ENCODE measurements at regions not wholly inside any gene's neighbourhood (a gene's known extent, or its start where the extent isn't known, plus 50 kb on each side); places are given as distances from the start of the nearest gene placed in this dataset.

DNA sequence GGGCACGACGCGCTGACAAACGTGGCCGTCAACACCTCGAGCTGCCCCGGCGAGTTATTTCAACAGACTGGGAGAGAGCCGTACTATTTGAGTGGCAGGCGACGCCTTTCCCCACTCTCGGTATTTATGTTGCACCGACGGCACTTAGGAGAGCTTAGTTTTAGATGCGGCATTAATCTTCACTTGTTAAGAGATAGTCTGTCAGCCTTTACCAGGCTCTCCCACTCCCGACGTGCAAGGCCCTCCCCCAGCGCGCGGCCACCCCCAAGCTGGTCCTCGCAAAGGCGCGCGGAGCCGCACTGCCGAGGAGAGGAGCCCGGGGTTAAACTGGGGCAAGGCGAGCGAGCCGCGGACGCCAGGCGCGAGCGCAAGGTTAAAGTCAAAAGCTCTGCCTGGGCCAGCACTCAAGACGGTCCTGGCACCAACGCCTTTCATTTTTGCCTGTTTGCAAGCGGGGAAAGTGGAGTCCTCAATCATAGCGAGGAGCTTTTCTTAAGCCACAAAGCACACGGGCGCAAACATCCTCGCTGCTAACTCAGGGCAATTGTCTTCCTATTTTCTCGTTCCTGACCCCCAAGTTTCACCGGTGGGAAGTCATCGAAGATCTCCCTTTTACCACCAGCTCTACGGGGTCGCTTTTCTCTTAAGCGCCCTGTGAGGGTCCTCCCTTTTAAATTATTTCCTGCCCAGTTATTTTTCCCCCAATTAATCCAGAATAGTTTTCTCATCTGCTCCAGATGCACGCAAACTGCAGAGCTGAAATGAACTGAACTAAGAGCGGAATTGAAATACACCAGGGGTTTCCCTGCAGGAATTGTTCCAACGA is 86.6 kb downstream of the NR2F2 start:
- TF ChIP-seq ELF4 (IDR thresholded peaks at IDR 0.05): no peak
- TF ChIP-seq, protein P1, sequence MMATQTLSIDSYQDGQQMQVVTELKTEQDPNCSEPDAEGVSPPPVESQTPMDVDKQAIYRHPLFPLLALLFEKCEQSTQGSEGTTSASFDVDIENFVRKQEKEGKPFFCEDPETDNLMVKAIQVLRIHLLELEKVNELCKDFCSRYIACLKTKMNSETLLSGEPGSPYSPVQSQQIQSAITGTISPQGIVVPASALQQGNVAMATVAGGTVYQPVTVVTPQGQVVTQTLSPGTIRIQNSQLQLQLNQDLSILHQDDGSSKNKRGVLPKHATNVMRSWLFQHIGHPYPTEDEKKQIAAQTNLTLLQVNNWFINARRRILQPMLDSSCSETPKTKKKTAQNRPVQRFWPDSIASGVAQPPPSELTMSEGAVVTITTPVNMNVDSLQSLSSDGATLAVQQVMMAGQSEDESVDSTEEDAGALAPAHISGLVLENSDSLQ (IDR thresholded peaks at IDR 0.05): peak; percentile 48
- ChIA-PET POLR2A (interaction anchor here (1.5 kb wide), 1 partner anchor 57 kb away, joined by 6 read pairs; no protein-coding TSS in a partner anchor), CTCF (interaction anchor here (0.5 to 0.6 kb wide), 2 partner anchors 24 to 331 kb away, joined by 3 read pairs; no protein-coding TSS in a partner anchor)
- DNase-seq (ENCODE audit: extremely low spot score): no peak

DNA sequence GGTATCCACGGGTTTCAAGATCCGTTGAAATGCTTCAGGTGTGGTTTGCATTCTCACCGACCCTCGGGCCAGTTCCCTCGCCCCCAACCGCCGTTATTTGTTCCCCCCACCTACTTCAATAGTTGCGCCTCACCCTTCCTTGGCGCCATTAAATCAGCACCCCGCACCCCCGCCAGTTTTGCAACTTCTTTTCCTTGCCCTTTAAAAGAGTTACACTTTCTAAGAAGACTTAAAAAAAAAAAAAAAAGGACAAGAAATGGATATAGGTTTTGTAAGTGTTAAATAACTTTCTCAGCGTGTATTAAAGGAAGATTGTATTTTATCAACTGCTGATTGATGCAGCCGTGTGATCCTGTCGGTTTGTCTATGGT is 87.2 kb downstream of the NR2F2 start:
- TF ChIP-seq L3MBTL2 (conservative IDR thresholded peaks at IDR 0.05): no peak
- TF ChIP-seq ARNT (IDR thresholded peaks at IDR 0.05): no peak
- TF ChIP-seq TARDBP (IDR thresholded peaks at IDR 0.05): no peak
- TF ChIP-seq BHLHE40 (IDR thresholded peaks at IDR 0.05; ENCODE audit: borderline replicate concordance): no peak
- no peak for TF ChIP-seq SP1 (IDR thresholded peaks at IDR 0.05)
- TF ChIP-seq CTBP1 (IDR thresholded peaks at IDR 0.05; ENCODE audit: borderline replicate concordance): no peak
- TF ChIP-seq, protein P1 (IDR thresholded peaks at IDR 0.05): no peak
- no peak for TF ChIP-seq FOXA1 (IDR thresholded peaks at IDR 0.05)
- no peak for TF ChIP-seq ELF4 (IDR thresholded peaks at IDR 0.05)
- no peak for TF ChIP-seq LEF1 (IDR thresholded peaks at IDR 0.05; ENCODE audit: borderline replicate concordance)
- TF ChIP-seq SUZ12 (IDR thresholded peaks at IDR 0.05): no peak
- ChIA-PET POLR2A (interaction anchor here (1.5 kb wide), 1 partner anchor 57 kb away, joined by 6 read pairs; no protein-coding TSS in a partner anchor), CTCF (interaction anchor here (0.6 kb wide), 1 partner anchor 332 kb away, joined by 3 read pairs; no protein-coding TSS in a partner anchor)
- no peak for DNase-seq (ENCODE audit: extremely low spot score)

DNA sequence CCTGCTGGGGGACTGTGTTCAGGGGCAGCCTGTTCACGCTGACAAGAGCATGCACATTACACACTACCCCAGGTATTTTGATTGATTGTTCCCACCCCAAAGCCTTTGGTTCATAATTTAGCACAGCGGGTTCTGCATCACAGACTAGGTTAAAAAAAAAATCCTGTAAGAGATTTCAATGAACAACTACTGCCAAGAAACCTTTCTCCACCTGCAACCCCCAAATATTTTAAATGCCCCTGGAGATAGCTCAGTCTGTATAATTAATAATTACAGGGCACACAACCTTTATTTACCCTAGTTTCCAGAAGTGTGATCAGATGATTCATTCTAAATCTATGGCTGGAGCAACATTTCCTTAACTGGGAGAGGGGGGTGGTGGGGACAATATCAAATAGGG is 87.6 kb downstream of the NR2F2 start:
- ChIA-PET POLR2A (no interaction called here), CTCF (no interaction called here)
- TF ChIP-seq, protein P1 (IDR thresholded peaks at IDR 0.05): 0 out of 2 replicates have a peak, but pooled peaks have one; percentile 19
- TF ChIP-seq FOXM1 (IDR thresholded peaks at IDR 0.05; ENCODE audit: borderline replicate concordance): no peak
- DNase-seq (ENCODE audit: extremely low spot score): no peak

DNA sequence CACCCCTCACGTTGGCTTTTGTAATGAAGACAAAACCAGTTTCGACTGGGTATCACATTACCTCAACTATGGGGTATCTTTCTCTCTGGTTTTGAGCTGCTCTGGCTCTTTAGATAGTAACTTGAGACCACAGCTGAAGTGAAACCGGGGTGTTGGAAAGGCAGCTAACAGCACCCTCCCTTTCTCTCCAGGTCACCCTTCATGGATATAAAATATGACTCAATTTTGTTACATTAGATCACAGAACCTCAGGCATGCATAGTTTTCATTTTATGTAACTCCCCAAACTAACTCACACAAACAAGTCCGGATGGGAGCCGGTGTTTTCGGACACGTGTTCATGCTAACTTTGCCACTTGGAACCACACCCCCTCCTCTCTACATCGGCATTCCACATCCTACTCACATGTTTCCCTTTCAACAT is 90.7 kb downstream of the NR2F2 start:
- ChIA-PET CTCF (no interaction called here), POLR2A (interaction anchor here (0.7 to 2.1 kb wide), 3 partner anchors 61 to 86 kb away, joined by 3 to 15 read pairs (median 4); no protein-coding TSS in a partner anchor)
- TF ChIP-seq NFRKB (IDR thresholded peaks at IDR 0.05) (no peak), HDGF (IDR thresholded peaks at IDR 0.05; ENCODE audit: borderline replicate concordance) (no peak), SP1 (IDR thresholded peaks at IDR 0.05) (no peak), FOXA1 (IDR thresholded peaks at IDR 0.05) (no peak), BHLHE40 (IDR thresholded peaks at IDR 0.05; ENCODE audit: borderline replicate concordance) (no peak), FOXK2 (IDR thresholded peaks at IDR 0.05) (no peak), CTBP1 (IDR thresholded peaks at IDR 0.05; ENCODE audit: borderline replicate concordance) (no peak), ELF4 (IDR thresholded peaks at IDR 0.05) (no peak), ZNF384 (IDR thresholded peaks at IDR 0.05) (no peak), ARNT (IDR thresholded peaks at IDR 0.05) (no peak)
- no peak for DNase-seq (ENCODE audit: extremely low spot score)

DNA sequence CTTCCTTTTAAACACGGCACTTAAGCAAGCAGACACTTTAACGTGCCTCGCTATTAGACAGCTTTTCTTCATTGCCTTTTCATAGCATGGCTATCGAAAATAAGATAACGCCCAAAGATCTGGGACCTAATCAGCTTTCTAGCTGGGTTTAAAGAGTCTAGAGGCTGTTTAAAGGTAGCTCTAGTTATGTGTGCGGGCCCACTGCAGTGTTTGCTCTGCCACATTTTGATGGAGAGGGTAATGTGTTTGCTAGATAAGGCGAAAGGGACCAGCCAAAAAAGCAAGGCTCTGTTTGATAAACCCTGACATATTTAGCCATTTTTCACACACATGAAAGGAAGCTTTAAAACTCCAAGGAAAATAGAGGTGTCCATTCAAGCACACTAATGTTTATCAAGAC is 91.6 kb downstream of the NR2F2 start:
- TF ChIP-seq ELF4 (IDR thresholded peaks at IDR 0.05) (no peak), FOXA1 (IDR thresholded peaks at IDR 0.05) (no peak), LEF1 (IDR thresholded peaks at IDR 0.05; ENCODE audit: borderline replicate concordance) (no peak), SUZ12 (IDR thresholded peaks at IDR 0.05) (no peak), HDGF (IDR thresholded peaks at IDR 0.05; ENCODE audit: borderline replicate concordance) (no peak), ARNT (IDR thresholded peaks at IDR 0.05) (no peak), ZNF384 (IDR thresholded peaks at IDR 0.05) (no peak), BHLHE40 (IDR thresholded peaks at IDR 0.05; ENCODE audit: borderline replicate concordance) (no peak), CTBP1 (IDR thresholded peaks at IDR 0.05; ENCODE audit: borderline replicate concordance) (no peak), NFRKB (IDR thresholded peaks at IDR 0.05) (no peak), FOXK2 (IDR thresholded peaks at IDR 0.05) (no peak), SP1 (IDR thresholded peaks at IDR 0.05) (no peak), L3MBTL2 (conservative IDR thresholded peaks at IDR 0.05) (no peak), FOXM1 (IDR thresholded peaks at IDR 0.05; ENCODE audit: borderline replicate concordance) (no peak)
- TF ChIP-seq, protein P1 (IDR thresholded peaks at IDR 0.05): no peak
- POLR2A ChIA-PET: interaction anchor here (0.7 to 2.1 kb wide), 2 partner anchors 62 to 63 kb away, joined by 3 to 15 read pairs; no protein-coding TSS in a partner anchor
- CTCF ChIA-PET: no interaction called here
- no peak for DNase-seq (ENCODE audit: extremely low spot score)

DNA sequence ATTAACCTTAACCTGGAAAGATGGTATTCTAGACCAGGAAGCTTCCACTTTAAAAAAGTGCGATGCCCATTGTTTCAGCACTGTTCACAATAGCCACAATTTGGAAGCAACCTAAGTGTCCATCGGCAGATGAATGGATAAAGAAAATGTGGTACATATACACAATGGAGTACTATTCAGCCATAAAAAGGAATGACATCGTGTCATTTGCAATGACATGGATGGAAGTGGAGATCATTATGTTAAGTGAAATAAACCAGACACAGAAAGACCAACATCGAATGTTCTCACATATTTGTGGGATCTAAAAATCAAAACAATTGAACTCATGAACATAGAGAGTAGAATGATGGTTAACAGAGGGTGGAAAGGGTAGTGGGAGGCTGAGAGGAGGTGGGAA is 94.2 kb downstream of the NR2F2 start:
- ChIA-PET POLR2A (no interaction called here), CTCF (interaction anchor here (0.6 kb wide), 1 partner anchor 335 kb away, joined by 7 read pairs; no protein-coding TSS in a partner anchor)
- no peak for DNase-seq (ENCODE audit: extremely low spot score)
- TF ChIP-seq SUZ12 (IDR thresholded peaks at IDR 0.05): no peak
- TF ChIP-seq BHLHE40 (IDR thresholded peaks at IDR 0.05; ENCODE audit: borderline replicate concordance): no peak
- no peak for TF ChIP-seq SP1 (IDR thresholded peaks at IDR 0.05)
- TF ChIP-seq, protein P1 (IDR thresholded peaks at IDR 0.05): no peak
- TF ChIP-seq TARDBP (IDR thresholded peaks at IDR 0.05): no peak
- TF ChIP-seq FOXA1 (IDR thresholded peaks at IDR 0.05): no peak
- TF ChIP-seq ELF4 (IDR thresholded peaks at IDR 0.05): no peak
- TF ChIP-seq NFRKB (IDR thresholded peaks at IDR 0.05): no peak
- TF ChIP-seq LEF1 (IDR thresholded peaks at IDR 0.05; ENCODE audit: borderline replicate concordance): no peak
- TF ChIP-seq L3MBTL2 (conservative IDR thresholded peaks at IDR 0.05): no peak
- TF ChIP-seq CTBP1 (IDR thresholded peaks at IDR 0.05; ENCODE audit: borderline replicate concordance): no peak
- no peak for TF ChIP-seq FOXM1 (IDR thresholded peaks at IDR 0.05; ENCODE audit: borderline replicate concordance)
- TF ChIP-seq HDGF (IDR thresholded peaks at IDR 0.05; ENCODE audit: borderline replicate concordance): no peak
- TF ChIP-seq ARNT (IDR thresholded peaks at IDR 0.05): no peak
- no peak for TF ChIP-seq FOXK2 (IDR thresholded peaks at IDR 0.05)
- TF ChIP-seq ZNF384 (IDR thresholded peaks at IDR 0.05): no peak

Measured in HEK293T (cell line).